Ascending aorta (tissue), 2 donors: ENCODE measurements at regions not wholly inside any gene's neighbourhood (a gene's known extent, or its start where the extent isn't known, plus 50 kb on each side); places are given as distances from the start of the nearest gene placed in this dataset.

Experiments
- DNase-seq, 2 donors: peaks; one replicate each; pipeline ENCODE4 v3.0.0-alpha.2; 2019; ENCODE audit warnings: low spot score in 2 of 2
- H3K27ac ChIP-seq, 2 donors: fragments of 200-600 bp; sonication (generic); one replicate each; pipeline ENCODE4 v1.5.1; 2016 to 2017; ENCODE audit warnings: mild to moderate bottlenecking in 1 of 2
- H3K27me3 ChIP-seq: fragments of 200-600 bp; sonication (generic); one replicate; pipeline ENCODE4 v1.5.1; 2017
- H3K36me3 ChIP-seq, 2 donors: fragments of 200-600 bp; sonication (generic); one replicate each; pipeline ENCODE4 v1.5.1; 2016
- H3K4me1 ChIP-seq, 2 donors: fragments of 200-600 bp; sonication (generic); one replicate each; pipeline ENCODE4 v1.5.1; 2016 to 2017; ENCODE audit warnings: mild to moderate bottlenecking in 1 of 2
- H3K4me3 ChIP-seq, 2 donors: fragments of 200-600 bp; sonication (generic); one replicate each; pipeline ENCODE4 v1.5.1; 2016 to 2017; ENCODE audit warnings: mild to moderate bottlenecking in 1 of 2
- H3K9me3 ChIP-seq, 2 donors: fragments of 200-600 bp; sonication (generic); one replicate each; pipeline ENCODE4 v1.5.1; 2016
- CTCF ChIP-seq, 3 experiments: fragments of 200-600 bp in 2 of 3; fragments of 450-650 bp in 1 of 3; sonication (generic) in 2 of 3; IDR thresholded peaks; one replicate each; pipeline ENCODE4 v1.5.1; 2016 to 2019; ENCODE audit warnings: antibody characterized with exemption in 3 of 3, mild to moderate bottlenecking in 1 of 3, moderate library complexity in 1 of 3
- intact Hi-C: fragments of 100-400 bp; cut with DNase I; formaldehyde crosslinking; loops from one replicate; pipeline ENCODE4 v1.15.1; 2023

GRCh38 chrX:87327267-87327666, 190.3 kb upstream of the KLHL4 start:
- TF ChIP-seq CTCF (IDR thresholded peaks at IDR 0.05) = no peak
- no peak overlapping the region for H3K4me3 ChIP-seq
- no peaks in the 10 kb centered on the region for H3K36me3 ChIP-seq
- H3K27me3 ChIP-seq = no peaks in the 10 kb centered on the region
- H3K4me1 ChIP-seq = no peaks in the 10 kb centered on the region
- no peaks in the 10 kb centered on the region for H3K9me3 ChIP-seq
- no peak overlapping the region for H3K27ac ChIP-seq
- DNase-seq = no peak
- intact Hi-C loops = no loop called here

GRCh38 chrX:87337267-87337666, 180.3 kb upstream of the KLHL4 start:
- intact Hi-C loops = no loop called here
- Histone ChIP-seq H3K27ac (no peak overlapping the region), H3K4me3 (no peak overlapping the region), H3K9me3 (no peaks in the 10 kb centered on the region), H3K36me3 (no peaks in the 10 kb centered on the region), H3K27me3 (no peaks in the 10 kb centered on the region), H3K4me1 (no peaks in the 10 kb centered on the region)
- no peak for DNase-seq
- TF ChIP-seq CTCF (IDR thresholded peaks at IDR 0.05) = no peak

GRCh38 chrX:87338510-87338909, 179.1 kb upstream of the KLHL4 start:
- no peaks in the 10 kb centered on the region for H3K36me3 ChIP-seq
- TF ChIP-seq CTCF (IDR thresholded peaks at IDR 0.05) = peak in 1 of 3 experiments; percentile 34
- intact Hi-C loops = loop anchor here (2.0 kb wide), 1 partner anchor 326 kb away; no protein-coding TSS in a partner anchor
- no peak for DNase-seq
- H3K4me3 ChIP-seq = no peak overlapping the region
- no peaks in the 10 kb centered on the region for H3K4me1 ChIP-seq
- no peaks in the 10 kb centered on the region for H3K9me3 ChIP-seq
- no peak overlapping the region for H3K27ac ChIP-seq
- no peaks in the 10 kb centered on the region for H3K27me3 ChIP-seq

GRCh38 chrX:87370865-87371264, 146.7 kb upstream of the KLHL4 start:
- Histone ChIP-seq H3K4me3 (no peak overlapping the region), H3K9me3 (no peaks in the 10 kb centered on the region), H3K27ac (no peak overlapping the region), H3K4me1 (no peaks in the 10 kb centered on the region), H3K36me3 (no peaks in the 10 kb centered on the region), H3K27me3 (no peaks in the 10 kb centered on the region)
- no peak for DNase-seq
- intact Hi-C loops = no loop called here
- no peak for TF ChIP-seq CTCF (IDR thresholded peaks at IDR 0.05)

- no peaks in the 10 kb centered on the region for H3K36me3 ChIP-seq
- H3K27me3 ChIP-seq = no peaks in the 10 kb centered on the region
- intact Hi-C loops = no loop called here
- H3K4me1 ChIP-seq = no peaks in the 10 kb centered on the region
- no peak for TF ChIP-seq CTCF (IDR thresholded peaks at IDR 0.05)
- no peak overlapping the region for H3K4me3 ChIP-seq
- H3K9me3 ChIP-seq = no peaks in the 10 kb centered on the region
- no peak for DNase-seq
- no peak overlapping the region for H3K27ac ChIP-seq
Measured at GRCh38 chrX:87374324-87374723, 143.3 kb upstream of the KLHL4 start.

GRCh38 chrX:87376896-87377295, 140.7 kb upstream of the KLHL4 start:
- Histone ChIP-seq H3K4me1 (no peaks in the 10 kb centered on the region), H3K36me3 (no peaks in the 10 kb centered on the region), H3K27ac (no peak overlapping the region), H3K27me3 (no peaks in the 10 kb centered on the region), H3K9me3 (no peaks in the 10 kb centered on the region), H3K4me3 (no peak overlapping the region)
- no peak for DNase-seq
- TF ChIP-seq CTCF (IDR thresholded peaks at IDR 0.05) = no peak
- intact Hi-C loops = no loop called here
